ENCODE measurements at regions not wholly inside any gene's neighbourhood (a gene's known extent, or its start where the extent isn't known, plus 50 kb on each side); places are given as distances from the start of the nearest gene placed in this dataset.

GRCh38 chr16:51461255-51461654, 310.2 kb upstream of the SALL1 start:
- TF ChIP-seq, protein P1, sequence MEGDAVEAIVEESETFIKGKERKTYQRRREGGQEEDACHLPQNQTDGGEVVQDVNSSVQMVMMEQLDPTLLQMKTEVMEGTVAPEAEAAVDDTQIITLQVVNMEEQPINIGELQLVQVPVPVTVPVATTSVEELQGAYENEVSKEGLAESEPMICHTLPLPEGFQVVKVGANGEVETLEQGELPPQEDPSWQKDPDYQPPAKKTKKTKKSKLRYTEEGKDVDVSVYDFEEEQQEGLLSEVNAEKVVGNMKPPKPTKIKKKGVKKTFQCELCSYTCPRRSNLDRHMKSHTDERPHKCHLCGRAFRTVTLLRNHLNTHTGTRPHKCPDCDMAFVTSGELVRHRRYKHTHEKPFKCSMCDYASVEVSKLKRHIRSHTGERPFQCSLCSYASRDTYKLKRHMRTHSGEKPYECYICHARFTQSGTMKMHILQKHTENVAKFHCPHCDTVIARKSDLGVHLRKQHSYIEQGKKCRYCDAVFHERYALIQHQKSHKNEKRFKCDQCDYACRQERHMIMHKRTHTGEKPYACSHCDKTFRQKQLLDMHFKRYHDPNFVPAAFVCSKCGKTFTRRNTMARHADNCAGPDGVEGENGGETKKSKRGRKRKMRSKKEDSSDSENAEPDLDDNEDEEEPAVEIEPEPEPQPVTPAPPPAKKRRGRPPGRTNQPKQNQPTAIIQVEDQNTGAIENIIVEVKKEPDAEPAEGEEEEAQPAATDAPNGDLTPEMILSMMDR (IDR thresholded peaks at IDR 0.05; ENCODE audit: control extremely low read depth, extremely low read depth, low read depth, missing control alignments) = no peak
- CTCF ChIA-PET = no interaction called here
- no peak for DNase-seq (ENCODE audit: extremely low spot score)
- POLR2A ChIA-PET = no interaction called here

GRCh38 chr16:51458356-51459140, 307.5 kb upstream of the SALL1 start:
- TF ChIP-seq, protein P1 (IDR thresholded peaks at IDR 0.05; ENCODE audit: control extremely low read depth, extremely low read depth, low read depth, missing control alignments) = no peak
- ChIA-PET POLR2A (no interaction called here), CTCF (no interaction called here)
- DNase-seq (ENCODE audit: extremely low spot score) = no peak

DNA sequence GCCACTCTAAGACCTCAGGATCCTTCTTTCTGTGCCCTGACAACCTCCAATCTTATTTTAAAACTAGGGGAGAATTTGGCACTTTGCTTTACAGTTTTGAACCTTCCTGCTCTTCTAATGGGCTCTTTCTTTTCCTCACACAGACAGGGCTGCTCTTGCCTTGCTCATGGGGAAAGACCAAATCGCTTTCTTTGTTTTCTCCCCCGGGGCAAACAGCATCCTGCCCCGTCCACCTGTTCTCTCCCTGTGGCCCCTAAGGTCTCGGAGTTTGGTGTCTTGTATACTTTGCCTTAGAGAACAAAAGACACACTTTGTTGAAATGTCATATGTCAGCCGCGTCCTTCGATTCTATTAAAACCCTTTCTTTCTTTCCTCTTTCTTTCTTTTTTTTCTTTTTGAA, 306.7 kb upstream of the SALL1 start:
- ChIA-PET CTCF (no interaction called here), POLR2A (no interaction called here)
- TF ChIP-seq, protein P1 (IDR thresholded peaks at IDR 0.05; ENCODE audit: control extremely low read depth, extremely low read depth, low read depth, missing control alignments) = no peak
- DNase-seq (ENCODE audit: extremely low spot score) = no peak

DNA sequence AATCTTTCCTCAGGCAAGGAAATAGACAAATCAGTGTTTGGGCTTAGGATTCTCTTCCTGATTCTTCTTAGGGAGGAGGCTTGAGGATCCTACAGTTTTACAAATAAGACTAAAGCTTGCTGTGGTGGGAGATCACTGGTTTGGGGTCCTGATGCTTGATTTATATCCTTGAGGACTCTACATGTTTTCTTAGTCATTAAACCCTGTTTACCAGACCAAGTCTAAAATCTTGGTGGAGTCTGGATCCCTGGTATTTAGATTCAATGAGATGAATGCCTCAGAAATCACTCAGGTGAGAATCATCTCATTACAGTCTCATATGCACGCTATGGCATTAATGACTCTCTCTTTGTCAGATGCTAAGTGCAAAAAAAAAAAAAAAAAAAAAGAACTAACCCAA, 304.3 kb upstream of the SALL1 start:
- TF ChIP-seq, protein P1 (IDR thresholded peaks at IDR 0.05; ENCODE audit: control extremely low read depth, extremely low read depth, low read depth, missing control alignments) = no peak
- ChIA-PET CTCF (no interaction called here), POLR2A (no interaction called here)
- DNase-seq (ENCODE audit: extremely low spot score) = no peak

DNA sequence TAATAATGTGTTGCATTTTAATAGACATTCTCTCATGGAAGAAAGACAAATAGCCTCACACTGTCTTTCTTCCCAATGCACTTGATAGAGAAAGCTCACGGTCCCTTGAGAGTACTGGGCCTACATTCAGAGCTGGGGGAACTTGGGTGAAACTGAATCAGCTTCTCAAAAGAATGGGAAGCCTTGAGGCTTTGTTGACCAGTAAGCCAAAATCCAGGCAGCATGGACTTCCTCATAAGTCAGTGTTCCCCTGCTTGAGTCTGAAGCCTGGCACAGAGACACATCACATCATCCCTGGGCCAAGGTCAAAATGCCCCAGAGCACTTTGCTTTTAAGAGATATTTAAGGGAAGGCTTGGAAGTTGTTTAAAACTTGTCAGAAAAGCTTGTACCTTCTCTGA, 302.2 kb upstream of the SALL1 start:
- TF ChIP-seq, protein P1 (IDR thresholded peaks at IDR 0.05; ENCODE audit: control extremely low read depth, extremely low read depth, low read depth, missing control alignments) = no peak

GRCh38 chr16:51450909-51451308, 299.8 kb upstream of the SALL1 start:
- ChIA-PET POLR2A (no interaction called here), CTCF (no interaction called here)
- TF ChIP-seq, protein P1 (IDR thresholded peaks at IDR 0.05; ENCODE audit: control extremely low read depth, extremely low read depth, low read depth, missing control alignments) = no peak
- no peak for DNase-seq (ENCODE audit: extremely low spot score)

More for the DNA sequence above, 302.2 kb upstream of the SALL1 start:
- POLR2A ChIA-PET = no interaction called here
- no peak for DNase-seq (ENCODE audit: extremely low spot score)
- CTCF ChIA-PET = interaction anchor here (1.0 to 1.3 kb wide), 3 partner anchors 10 to 38 kb away, joined by 3 to 4 read pairs (median 3); no protein-coding TSS in a partner anchor

All from GM10248 (cell line).